ENCODE measurements at regions not wholly inside any gene's neighbourhood (a gene's known extent, or its start where the extent isn't known, plus 50 kb on each side); places are given as distances from the start of the nearest gene placed in this dataset.

DNA sequence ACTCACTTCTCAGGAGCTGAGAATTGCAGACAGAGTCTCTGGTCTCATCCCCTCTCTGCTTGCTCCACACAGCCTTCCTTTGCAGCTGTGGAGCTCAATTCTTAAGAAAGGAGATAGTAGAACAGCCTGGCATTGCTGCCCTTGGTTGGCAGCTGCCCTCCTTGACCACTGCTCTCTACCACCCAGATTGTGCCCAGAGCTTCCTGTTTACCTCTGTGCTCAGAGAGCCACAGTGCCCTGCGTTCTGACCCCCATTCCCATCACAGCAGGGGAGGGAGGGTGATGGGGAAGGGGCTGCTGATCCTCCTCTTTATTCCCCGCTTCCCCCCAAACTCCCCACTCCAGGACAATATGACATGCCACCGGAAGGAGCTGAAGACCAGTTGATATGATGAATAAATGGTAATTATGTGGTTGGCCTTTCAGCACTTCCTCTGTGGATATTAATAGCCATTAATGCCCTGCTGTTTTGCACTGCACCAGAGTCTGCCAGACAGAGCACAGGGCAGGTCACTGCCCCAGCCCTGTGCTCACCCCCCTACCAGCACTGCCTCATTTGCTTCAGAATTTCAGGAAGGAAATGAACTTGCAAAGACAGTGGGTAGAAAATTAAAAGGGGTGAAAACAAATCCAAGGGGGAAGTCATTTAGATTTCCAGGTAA is 426.8 kb upstream of the CADM1 start:
- DNase-seq (ENCODE audit: low read depth in 2 of 2): no peak

DNA sequence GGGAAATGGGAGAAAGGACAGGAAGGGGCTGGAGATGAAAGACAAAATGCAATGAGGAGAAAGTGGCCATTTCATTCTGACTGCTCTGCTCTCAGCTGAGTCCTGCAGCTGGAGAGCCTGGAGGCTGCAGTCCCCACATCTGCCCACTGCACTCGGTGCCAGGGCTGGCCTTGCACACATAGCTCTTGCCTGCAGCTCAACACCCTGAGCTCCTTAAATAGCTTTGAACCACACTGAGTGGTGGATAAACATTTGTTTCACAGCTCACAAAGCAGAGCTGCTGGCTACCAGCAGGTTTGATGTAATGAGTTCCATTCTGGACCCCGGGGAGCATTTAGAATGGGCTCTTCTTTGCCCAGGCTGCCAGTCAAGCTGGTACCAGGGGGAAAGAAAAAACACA is 426.1 kb upstream of the CADM1 start:
- no peak for DNase-seq (ENCODE audit: low read depth in 2 of 2)

DNA sequence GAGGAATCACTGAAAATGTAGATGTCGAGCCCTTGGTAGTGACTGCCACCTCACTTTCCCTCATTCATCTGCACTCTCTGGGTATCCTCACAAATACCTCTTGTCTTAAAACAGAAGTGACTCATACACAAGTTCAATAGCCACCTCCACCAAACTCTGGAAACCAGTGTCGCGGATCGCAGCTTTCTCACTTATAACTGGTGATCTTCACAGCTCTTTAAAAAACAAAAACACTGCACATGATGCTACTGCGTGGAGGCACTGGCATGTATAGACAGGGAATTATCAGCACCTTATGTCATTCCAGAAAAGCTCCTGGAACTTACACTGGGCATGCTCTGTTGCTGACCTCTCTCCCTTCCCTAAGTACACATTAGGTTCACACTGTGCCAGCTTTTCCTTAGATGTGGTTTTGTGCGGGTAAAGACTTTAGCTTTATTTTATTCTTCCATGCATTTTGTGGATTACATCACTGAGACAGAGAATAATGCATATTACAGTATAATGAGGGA is 425.5 kb upstream of the CADM1 start:
- DNase-seq (ENCODE audit: low read depth in 2 of 2): no peak

DNA sequence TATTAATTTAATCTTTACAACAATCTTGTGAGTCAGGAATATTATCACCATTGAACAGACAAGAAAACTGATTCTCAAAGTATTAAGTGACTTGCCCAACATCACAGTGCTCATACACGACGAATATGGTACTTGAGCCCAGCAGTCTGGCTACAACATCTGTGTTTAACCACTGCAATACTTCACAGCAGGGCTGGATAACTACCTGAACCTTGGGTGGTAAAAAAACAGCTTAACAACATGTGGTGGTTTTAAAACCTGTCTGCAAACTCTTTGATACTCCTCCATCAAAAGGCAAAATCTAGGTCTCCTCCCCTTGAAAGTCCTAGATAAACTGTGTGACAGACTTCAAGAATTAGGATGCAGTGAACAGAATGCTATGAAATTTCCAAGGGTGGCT is 424.6 kb upstream of the CADM1 start:
- no peak for DNase-seq (ENCODE audit: low read depth in 2 of 2)

DNA sequence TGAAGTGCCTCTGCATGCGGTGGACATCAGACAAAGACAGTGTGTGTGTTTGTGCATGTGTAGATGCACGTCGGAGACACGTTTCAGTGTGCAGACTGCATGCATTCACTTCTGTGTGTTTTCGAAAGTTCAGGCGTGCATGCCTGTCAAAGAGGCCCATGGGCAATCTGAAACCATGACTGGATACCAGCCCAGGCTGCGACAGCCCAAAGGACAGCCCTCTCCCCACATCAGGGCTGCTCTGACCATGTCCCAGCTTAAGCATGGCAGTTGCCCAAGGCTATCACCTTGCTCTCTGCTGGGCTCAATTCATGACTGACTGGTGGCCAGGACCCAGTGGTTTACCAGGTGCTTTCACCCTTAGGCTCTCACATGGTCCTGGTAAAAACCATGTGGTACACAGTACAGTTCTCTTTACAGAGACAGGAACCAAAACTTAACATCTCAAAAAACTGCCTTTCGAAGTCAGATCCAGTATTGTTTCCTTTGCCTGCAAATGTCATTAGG is 423.7 kb upstream of the CADM1 start:
- DNase-seq (ENCODE audit: low read depth in 2 of 2): no peak

DNA sequence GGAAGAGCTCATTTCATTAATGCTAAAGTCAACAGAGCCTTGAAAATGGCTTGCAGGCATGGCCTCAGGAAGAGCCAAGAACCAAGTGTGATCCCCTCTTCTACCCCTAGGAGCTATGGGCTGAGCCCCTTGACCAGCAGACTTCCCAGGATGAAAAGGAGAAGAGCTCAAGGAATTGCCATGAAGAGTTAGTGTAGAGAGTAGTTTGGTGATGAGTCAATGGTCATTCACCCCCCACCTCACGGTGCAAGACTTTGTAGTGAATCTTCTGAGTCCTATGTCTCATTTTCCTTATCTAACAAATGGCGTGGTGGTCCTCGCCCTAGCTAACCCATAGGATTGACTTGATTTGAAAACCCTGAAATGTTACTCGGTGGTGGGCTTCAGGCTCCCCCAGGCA is 422.4 kb upstream of the CADM1 start:
- no peak for DNase-seq (ENCODE audit: low read depth in 2 of 2)

DNA sequence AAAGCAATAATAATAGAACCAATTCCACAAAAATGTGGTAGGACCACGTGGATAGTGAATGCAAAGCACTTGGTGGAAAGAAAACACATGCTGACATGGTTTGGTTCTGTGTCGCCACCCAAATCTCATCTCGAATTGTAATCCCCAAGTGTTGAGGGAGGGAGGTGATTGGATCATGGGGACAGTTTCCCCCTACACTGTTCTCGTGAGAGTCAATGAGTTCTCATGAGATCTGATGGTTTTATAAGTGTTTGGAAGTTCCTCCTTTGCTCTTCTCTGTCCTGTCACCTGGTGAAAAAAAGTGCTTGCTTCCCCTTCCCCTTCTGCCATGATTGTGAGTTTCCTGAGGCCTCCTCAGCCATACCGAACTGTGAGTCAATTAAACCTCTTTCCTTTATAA is 421.9 kb upstream of the CADM1 start:
- no peak for DNase-seq (ENCODE audit: low read depth in 2 of 2)

DNA sequence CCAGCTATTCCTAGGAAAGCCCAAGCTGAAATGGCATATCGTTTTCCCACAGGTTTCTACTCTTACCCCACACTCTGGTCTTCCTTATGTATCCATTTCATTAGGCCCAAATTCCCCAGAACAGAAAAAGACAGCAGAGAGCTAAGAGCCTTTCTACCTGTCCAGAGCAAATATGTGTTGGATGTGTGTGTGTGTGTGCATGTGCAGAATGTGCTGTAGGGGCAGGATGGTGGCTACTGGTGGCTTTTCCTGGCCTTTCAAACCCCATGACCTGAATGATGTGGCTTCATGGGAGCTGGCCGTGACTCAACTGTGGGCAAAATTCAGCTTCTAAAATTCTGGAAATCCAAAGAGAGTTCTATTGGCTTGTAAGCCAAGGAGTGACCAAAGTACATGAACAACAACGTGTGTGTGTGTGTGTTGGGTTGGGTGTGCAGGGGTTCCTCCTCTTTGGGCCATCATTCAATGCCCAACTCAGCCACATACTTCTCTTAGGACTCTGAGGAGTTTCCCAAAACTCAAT is 421.4 kb upstream of the CADM1 start:
- DNase-seq (ENCODE audit: low read depth in 2 of 2): no peak

DNA sequence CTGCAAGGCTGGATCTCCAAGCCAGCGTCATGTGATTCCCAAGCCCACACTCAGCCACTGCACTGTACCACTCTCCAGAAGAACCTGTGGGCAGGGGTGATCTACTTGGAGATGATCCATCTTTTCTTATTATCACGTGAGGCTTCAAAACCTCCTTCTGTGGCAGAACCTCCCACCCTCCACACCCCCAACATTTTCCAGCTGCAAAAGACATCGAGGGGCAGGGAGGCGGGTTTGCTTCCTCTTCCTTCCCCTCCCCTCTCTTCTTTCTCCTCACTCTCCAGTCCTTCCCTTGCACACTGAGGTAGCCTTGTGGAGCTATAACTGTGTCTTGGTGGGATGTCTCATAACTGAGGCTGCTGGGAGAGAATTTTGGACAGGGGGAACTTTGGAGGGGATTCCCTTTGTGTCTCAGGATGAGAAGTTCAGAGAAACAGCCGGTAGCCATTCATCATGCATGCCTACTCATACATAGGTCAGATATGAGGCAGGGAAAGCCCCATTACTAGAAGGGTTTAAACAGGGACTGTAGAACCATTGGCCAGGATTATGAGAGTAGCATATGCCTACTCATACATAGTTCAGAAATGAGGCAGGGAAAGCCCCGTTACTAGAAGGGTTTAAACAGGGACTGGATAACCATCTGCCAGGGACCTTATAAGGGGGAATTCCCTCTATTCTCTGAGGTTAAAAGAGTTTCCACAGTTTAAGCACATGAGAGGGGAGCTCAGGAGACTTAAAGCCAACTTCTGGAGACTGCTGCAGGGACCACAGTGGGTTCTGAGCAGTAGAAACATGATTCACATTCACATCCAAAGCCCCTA is 420.7 kb upstream of the CADM1 start:
- peak in 1 of 2 donors; percentile 15 for DNase-seq (ENCODE audit: low read depth in 2 of 2)

DNA sequence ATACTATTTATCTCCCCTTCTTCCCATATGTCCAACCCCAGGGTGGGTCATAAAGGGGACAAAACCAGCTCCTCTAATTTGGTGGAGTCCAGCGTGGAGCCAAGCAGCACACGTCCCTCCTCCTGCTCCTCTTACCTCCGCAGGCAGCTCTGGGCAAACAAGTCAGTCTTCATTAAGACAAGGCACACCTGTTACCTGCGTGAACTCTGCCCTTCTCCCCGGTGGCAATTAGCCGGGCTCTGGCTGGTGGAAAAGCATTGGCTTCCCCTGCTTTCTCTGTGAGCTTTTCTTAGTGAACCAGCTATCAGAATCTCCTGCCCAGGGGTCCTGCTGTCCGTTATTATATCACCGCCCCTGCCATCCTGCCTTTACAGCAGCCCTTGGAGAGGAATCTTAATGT is 418.7 kb upstream of the CADM1 start:
- DNase-seq (ENCODE audit: low read depth in 2 of 2): no peak

DNA sequence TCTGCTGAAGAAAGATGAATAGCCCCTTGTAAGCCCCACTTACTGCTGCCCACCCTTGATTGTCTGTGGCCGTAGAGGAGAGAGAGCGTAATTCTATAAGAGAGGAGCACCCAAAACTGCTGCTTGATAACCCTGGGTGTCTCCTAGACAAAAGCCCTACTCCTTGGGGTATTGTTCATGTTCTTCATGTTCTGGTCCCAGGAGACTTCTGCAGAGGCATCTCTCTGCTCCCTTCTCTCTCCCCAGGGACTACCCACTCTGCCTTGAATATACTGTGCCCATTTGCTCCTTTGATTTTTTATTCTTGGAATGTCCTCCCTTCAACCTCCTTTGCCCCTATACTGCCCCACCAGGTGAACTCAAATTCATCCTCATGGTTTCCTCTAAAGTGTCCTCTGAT is 417.8 kb upstream of the CADM1 start:
- DNase-seq (ENCODE audit: low read depth in 2 of 2): no peak

DNA sequence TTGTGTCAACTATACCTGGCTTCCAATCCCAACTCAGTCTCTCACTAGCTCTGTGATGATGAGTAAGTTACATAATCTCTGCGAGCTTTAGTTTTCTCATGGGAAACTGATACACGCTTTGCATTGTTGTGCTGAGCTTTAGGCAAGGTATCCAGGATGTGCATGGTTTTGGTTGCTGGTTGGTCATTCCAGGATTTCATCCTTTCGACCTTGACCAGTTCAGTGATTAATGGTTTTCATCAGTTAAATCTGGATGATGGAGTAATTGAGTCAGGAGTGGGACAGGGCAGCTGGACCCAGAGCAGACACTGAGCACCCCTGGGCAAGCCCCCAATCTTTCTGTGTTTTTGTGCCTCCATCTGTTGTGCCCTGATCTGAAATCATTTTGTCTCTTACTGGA is 417.3 kb upstream of the CADM1 start:
- DNase-seq (ENCODE audit: low read depth in 2 of 2): no peak

DNA sequence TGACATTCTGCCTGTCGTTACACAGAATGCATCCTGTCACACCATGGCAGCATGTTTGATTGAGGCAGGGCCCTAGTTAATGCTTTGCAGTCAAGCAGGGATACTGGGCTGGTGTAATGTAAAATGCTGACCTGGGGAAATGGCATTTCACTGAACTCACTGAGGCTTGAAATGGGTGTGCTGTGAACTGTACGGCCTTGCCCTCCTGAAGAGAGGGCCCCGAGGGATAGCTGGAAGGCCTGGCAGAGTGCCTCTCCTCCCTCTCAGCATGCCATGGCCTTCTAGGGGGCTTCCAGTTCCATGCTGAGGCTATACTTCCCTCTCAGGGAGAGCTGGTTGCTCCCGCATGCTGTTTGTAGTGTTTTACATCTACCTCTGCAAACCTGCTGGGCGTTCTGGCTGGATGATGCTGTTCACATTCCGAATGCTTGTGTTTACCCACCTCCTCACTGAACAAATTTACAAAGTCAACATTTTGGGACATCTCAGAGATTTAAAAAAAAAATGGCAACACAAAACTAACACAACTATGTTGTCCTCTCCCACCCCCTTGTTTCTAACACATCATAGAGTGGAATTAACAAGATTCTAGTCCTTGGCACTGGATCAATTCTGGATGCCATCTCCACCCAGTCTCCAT is 416.7 kb upstream of the CADM1 start:
- no peak for DNase-seq (ENCODE audit: low read depth in 2 of 2)

DNA sequence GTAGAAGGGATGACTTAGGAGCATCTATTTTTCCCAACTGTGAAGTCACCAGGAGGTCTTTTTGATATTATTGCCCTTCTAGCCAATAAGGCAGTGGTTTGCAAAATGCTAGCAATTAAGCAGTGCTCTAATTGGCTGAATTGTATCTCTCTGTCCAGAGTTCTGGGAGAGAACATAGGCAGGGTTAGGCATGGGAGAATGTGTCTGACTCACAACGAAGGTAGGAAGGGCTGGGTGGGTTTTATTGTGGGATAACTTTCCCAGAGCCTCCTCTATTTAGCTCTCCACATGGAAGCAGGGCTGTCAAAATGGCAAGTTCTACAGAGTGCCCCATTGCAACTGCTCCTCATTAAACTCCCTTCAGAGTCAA is 415.9 kb upstream of the CADM1 start:
- no peak for DNase-seq (ENCODE audit: low read depth in 2 of 2)

DNA sequence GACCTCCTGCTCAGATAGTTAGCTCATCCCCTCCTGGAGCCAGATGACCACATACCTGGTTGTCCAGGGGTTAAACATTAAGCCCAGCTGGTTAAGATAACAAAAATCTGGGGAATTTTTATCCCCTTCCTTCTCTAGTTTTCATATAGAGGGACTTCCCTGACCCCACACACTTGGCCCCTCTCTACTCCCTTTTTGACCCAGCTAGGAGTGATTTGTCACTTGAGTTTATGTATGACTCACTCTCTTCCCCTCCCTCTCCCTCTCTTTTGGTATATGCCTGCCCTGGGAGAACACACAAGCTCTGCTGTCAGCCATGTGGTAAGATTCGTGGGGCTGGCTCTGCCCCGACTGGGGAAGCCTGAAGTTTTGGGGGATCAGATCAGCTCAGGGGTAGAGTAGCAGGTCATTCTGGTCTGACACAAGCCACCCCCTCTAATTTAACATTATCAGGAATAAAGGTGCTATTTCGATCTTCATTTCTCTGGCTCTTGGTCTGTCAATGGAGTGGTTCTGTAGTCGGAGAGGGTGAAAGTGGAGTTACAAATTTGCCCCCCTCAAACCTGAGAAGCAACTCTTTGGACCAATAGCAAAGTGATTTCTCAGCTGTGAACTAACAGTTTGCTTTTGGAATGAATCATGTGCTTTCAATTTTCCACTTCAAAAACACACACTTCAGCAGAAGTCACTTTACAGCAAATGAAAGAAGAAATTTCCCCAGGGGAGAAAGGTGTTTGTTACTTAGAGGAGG is 415.3 kb upstream of the CADM1 start:
- DNase-seq (ENCODE audit: low read depth in 2 of 2): no peak

DNA sequence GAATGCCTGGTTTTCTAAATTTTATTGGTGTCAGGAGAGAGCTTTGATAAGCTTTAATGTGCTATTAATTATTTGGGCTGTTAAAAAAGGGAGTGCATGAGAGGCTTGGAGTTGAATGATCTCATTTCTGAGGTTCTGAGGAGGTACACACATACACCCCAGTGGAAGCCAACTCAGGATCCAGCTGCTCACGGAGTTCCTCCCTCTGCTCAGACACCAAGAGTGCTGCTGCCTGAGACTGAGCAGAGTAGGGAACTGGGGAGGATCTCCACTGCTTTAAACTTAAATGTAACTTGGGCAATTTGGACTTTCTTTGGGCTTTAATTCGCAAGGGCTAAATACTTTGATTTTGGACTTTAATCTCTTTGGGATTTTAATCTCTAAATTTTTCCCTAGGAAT is 414.4 kb upstream of the CADM1 start:
- DNase-seq (ENCODE audit: low read depth in 2 of 2): no peak

DNA sequence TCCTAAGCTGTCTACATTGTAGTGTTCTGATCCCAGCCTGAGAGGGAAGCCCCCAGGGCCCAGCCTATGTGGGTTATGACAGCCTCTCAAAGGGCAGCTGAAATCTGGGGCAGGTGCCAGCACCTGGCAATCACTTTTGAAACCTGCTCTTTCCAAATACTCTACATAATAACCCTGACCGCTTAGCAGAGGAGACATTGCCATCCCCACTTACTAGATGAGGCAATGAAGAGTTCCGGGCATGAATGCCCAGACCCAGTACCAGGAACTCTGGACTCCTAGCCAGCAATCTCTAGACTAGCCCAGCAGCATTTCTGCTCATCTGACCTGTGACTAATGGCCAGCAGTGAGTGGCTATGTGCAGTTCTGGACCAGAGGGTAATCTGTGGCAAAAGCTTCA is 412.4 kb upstream of the CADM1 start:
- no peak for DNase-seq (ENCODE audit: low read depth in 2 of 2)

DNA sequence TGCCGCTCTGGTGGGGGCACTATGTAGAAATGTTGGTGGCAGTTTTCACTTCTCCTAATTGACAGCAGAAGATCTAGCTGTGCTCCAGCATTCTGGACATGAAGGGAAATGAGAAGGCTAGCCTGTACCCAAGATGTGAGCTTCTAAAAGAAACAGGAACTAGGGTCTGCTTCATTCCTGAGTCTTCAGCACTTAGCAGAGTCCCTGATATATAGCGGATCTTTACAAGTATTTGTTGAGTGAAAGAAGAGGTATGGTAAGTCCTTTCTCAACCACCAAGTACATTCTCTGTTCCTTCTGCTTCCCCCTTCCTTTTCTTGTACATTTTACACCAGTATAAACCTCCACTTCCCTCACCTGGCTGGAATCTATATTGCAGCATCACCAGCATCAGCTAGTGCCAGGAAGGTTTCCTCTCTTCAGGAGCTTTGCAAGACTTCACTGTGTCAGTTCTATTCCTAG is 408.3 kb upstream of the CADM1 start:
- no peak for DNase-seq (ENCODE audit: low read depth in 2 of 2)

DNA sequence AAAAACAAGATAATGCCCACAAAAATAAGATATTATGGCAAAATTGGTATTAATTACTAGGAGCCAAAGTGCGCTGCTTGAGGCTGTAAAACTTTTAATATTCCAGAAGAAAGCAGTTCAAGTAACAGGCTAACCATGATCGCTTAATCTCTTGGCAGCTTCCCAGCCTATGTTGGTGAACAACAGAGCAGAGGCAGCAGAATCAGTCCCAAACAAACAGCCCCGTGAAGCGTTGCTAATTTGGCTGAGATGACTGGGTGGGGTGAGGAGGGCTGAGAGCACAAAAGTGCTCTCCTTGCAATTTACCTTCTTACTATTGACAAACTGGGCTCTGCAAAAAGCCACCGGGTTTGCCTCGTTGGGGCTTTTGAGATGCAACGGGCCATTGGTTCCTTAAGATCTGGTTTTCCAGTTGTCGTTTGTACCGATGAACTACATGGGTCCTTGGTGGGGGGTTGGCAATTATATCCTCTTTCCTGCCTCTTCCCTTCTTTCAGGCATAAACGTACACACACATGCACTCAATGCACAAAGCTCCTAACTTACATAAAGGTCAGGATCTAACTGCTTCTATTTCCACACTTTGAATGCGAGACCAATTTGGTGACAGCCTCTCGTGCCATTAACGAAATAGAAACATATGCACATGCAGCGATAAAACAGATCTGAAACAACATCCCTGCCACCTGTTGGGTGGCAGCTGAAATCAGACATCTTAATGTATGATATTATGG is 407.6 kb upstream of the CADM1 start:
- DNase-seq (ENCODE audit: low read depth in 2 of 2): no peak

DNA sequence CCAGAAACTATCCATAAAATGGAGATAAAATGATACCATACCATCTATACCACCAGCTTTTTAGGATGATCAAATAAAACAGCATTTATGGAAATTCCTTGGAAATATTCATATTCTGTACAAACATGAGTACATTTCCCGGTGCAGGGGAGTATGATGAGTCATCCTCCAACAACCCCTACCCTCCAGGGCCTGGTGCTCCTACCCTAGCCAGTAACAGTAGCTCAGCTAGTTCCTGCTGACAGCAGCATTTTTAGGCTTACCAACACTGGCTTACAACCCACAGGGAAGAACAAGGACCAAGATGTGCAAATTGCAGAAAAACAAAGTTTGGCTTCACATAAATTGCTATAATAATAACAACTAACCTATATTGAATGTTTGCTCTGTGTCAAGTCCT is 406.2 kb upstream of the CADM1 start:
- DNase-seq (ENCODE audit: low read depth in 2 of 2): no peak

DNA sequence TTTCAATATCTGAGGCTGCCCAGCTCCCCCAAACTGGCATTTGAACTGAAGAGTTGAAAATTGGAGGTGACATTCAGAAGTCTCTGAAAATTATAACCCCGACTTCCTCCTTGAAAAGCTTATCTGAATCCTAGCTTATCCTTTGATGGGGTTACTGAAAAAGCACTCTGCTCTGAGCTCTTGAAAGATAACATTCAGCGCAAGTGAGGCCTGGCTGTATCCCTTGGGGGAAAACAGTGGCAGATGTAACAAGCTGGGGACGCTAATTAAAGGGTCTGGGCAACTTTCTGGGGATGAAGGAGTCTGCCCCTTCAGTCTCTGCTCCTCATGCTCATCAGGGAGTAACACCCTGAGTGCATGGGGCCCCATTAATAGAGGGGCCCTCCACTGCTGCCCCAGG is 402.0 kb upstream of the CADM1 start:
- no peak for DNase-seq (ENCODE audit: low read depth in 2 of 2)

Data from stimulated activated CD4-positive, alpha-beta T cell treated with anti-CD3 and anti-CD28 coated beads, Interleukin-4, amount 100 ng/mL, for 48 hours (primary cell).